Loucy (cell line): ENCODE measurements at regions not wholly inside any gene's neighbourhood (a gene's known extent, or its start where the extent isn't known, plus 50 kb on each side); places are given as distances from the start of the nearest gene placed in this dataset.

Experiments used
- H2AFZ ChIP-seq: fragments of 200-600 bp; sonication (generic); 2 replicates; pipeline ENCODE4 v1.6.0; 2016; ENCODE audit warnings: antibody characterized with exemption, mild to moderate bottlenecking, low read length, moderate library complexity
- H3F3A ChIP-seq: fragments of 200-600 bp; 2 replicates; pipeline ENCODE4 v1.6.0; 2016; ENCODE audit warnings: antibody characterized with exemption, low read depth, mild to moderate bottlenecking
- H3K27me3 ChIP-seq: fragments of 200-600 bp; sonication (generic); 2 replicates; pipeline ENCODE4 v1.6.1; 2014; ENCODE audit warnings: low read length, mild to moderate bottlenecking; ENCODE audit not compliant: insufficient read depth, poor library complexity, severe bottlenecking
- H3K36me3 ChIP-seq: fragments of 200-600 bp; sonication (generic); 2 replicates; pipeline ENCODE4 v1.6.1; 2016; ENCODE audit warnings: low read length; ENCODE audit not compliant: insufficient read depth
- H3K4me1 ChIP-seq: fragments of 200-600 bp; sonication (generic); 2 replicates; pipeline ENCODE4 v1.5.1; 2014; ENCODE audit warnings: low read length, mild to moderate bottlenecking; ENCODE audit not compliant: insufficient read depth, poor library complexity, severe bottlenecking
- H3K4me2 ChIP-seq: fragments of 200-600 bp; sonication (generic); 2 replicates; pipeline ENCODE4 v1.6.0; 2014; ENCODE audit warnings: antibody characterized with exemption, low read length, low read depth, mild to moderate bottlenecking; ENCODE audit not compliant: poor library complexity, severe bottlenecking
- H3K4me3 ChIP-seq: fragments of 200-600 bp; sonication (generic); 2 replicates; pipeline ENCODE4 v1.5.1; 2014; ENCODE audit warnings: low read length, mild to moderate bottlenecking, mixed read lengths; ENCODE audit not compliant: poor library complexity, severe bottlenecking
- H3K79me2 ChIP-seq: fragments of 200-600 bp; sonication (generic); 2 replicates; pipeline ENCODE4 v1.6.1; 2014; ENCODE audit warnings: low read length; ENCODE audit not compliant: insufficient read depth
- H3K9ac ChIP-seq: fragments of 200-600 bp; sonication (generic); 2 replicates; pipeline ENCODE4 v1.6.0; 2014; ENCODE audit warnings: mild to moderate bottlenecking, low read depth, low read length, moderate library complexity; ENCODE audit not compliant: poor library complexity, severe bottlenecking
- H3K9me2 ChIP-seq: fragments of 200-600 bp; sonication (generic); replicated peaks from 2 replicates; pipeline ENCODE4 v1.6.1; 2016; ENCODE audit warnings: low read depth, low read length, mixed read lengths
- H3K9me3 ChIP-seq: fragments of 200-600 bp; sonication (generic); 2 replicates; pipeline ENCODE4 v1.6.1; 2014; ENCODE audit warnings: mild to moderate bottlenecking, antibody characterized with exemption, low read length, low read depth; ENCODE audit not compliant: insufficient read depth
- H4K20me1 ChIP-seq: fragments of 200-600 bp; sonication (generic); 2 replicates; pipeline ENCODE4 v1.6.0; 2014; ENCODE audit warnings: antibody characterized with exemption, low read length, mild to moderate bottlenecking; ENCODE audit not compliant: insufficient read depth, poor library complexity, severe bottlenecking
- EZH2phosphoT487 ChIP-seq: fragments of 200-600 bp; IDR thresholded peaks from 2 replicates; pipeline ENCODE4 v1.6.1; 2018; ENCODE audit warnings: antibody characterized with exemption, mild to moderate bottlenecking, moderate library complexity, borderline replicate concordance
- TF ChIP-seq, protein P1 (sequence below): fragments of 200-600 bp; sonication (generic); conservative IDR thresholded peaks from 2 replicates; pipeline ENCODE4 v1.5.1; 2014; ENCODE audit warnings: mild to moderate bottlenecking, antibody characterized with exemption, low read length

DNA sequence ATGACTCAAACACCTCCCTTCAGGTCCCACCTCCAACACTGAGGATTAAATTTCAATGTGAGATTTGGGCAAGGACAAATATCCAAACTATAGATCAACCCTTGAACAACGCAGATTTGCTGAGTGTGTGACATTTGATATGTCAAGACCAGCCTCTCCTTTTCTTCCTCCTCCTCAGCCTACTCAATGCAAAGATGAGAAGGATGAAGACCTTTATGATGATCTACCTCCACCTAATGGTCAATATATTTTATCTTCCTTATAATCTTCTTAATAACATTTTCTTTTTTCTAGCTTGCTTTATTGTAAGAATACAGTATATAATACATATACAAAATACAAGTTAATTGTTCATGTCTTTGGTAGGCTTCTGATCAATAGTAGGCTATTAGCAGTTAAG lies 67.5 kb upstream of the MPPED2 start:
- H3K79me2 ChIP-seq, result no peaks in the 10 kb centered on the region
- no peaks in the 10 kb centered on the region for H3K4me1 ChIP-seq
- no peaks in the 10 kb centered on the region for H3K36me3 ChIP-seq
- H2AFZ ChIP-seq, result no peak overlapping the region
- no peak overlapping the region for H3K9ac ChIP-seq
- H4K20me1 ChIP-seq, result no peaks in the 10 kb centered on the region
- no peaks in the 10 kb centered on the region for H3K9me3 ChIP-seq
- no peak overlapping the region for H3K4me2 ChIP-seq
- H3K27me3 ChIP-seq, result no peaks in the 10 kb centered on the region
- TF ChIP-seq EZH2phosphoT487, result no peak
- TF ChIP-seq, protein P1, sequence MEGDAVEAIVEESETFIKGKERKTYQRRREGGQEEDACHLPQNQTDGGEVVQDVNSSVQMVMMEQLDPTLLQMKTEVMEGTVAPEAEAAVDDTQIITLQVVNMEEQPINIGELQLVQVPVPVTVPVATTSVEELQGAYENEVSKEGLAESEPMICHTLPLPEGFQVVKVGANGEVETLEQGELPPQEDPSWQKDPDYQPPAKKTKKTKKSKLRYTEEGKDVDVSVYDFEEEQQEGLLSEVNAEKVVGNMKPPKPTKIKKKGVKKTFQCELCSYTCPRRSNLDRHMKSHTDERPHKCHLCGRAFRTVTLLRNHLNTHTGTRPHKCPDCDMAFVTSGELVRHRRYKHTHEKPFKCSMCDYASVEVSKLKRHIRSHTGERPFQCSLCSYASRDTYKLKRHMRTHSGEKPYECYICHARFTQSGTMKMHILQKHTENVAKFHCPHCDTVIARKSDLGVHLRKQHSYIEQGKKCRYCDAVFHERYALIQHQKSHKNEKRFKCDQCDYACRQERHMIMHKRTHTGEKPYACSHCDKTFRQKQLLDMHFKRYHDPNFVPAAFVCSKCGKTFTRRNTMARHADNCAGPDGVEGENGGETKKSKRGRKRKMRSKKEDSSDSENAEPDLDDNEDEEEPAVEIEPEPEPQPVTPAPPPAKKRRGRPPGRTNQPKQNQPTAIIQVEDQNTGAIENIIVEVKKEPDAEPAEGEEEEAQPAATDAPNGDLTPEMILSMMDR, result no peak
- H3K9me2 ChIP-seq, result no peaks in the 10 kb centered on the region
- no peaks in the 10 kb centered on the region for H3F3A ChIP-seq
- H3K4me3 ChIP-seq, result no peak overlapping the region

DNA sequence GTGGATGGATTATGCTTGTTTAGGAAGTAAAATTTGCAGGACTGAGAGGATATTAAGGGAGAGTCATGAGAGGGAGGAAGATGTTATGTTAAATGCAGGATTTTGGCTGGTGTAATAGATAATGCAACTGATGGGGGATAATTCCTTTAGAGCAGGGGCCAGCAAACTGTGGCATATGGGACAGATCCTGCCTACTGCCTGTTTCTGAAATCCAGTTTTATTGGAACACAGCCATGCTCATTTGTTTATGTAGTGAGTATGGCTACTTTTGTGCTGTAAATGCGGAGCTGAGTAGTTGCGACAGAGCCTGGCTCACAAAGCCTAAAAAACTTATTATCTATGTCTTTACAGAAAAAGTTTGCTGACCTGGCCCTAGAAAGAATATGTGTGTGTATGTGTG lies 66.6 kb upstream of the MPPED2 start:
- H3K4me3 ChIP-seq, result no peak overlapping the region
- no peaks in the 10 kb centered on the region for H3K9me3 ChIP-seq
- H3K4me1 ChIP-seq, result no peaks in the 10 kb centered on the region
- H3F3A ChIP-seq, result no peaks in the 10 kb centered on the region
- H3K36me3 ChIP-seq, result no peaks in the 10 kb centered on the region
- H3K9me2 ChIP-seq, result no peaks in the 10 kb centered on the region
- TF ChIP-seq, protein P1, result no peak
- no peak for TF ChIP-seq EZH2phosphoT487
- H3K79me2 ChIP-seq, result no peaks in the 10 kb centered on the region
- H3K4me2 ChIP-seq, result no peak overlapping the region
- H2AFZ ChIP-seq, result no peak overlapping the region
- no peaks in the 10 kb centered on the region for H3K27me3 ChIP-seq
- no peaks in the 10 kb centered on the region for H4K20me1 ChIP-seq
- H3K9ac ChIP-seq, result no peak overlapping the region

DNA sequence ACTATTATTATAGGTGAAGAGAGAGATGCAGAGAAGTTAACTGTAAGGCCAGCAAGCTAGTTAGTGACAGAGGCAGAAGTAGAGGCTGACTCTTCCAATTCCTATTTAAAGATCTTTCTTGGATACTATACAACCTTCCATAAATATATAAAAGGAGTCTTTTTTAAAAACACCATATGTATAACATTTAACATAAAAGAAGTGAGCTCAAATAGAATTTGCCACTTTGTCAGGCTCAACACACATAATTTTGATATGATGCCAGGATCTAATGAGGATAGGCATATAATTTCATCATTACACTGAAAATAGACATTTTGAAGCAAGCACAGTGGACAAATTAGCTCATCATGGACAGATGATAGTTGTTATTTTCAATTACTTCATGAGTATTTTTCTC lies 64.1 kb upstream of the MPPED2 start:
- H3K9me3 ChIP-seq, result no peaks in the 10 kb centered on the region
- H3K4me3 ChIP-seq, result no peak overlapping the region
- H4K20me1 ChIP-seq, result no peaks in the 10 kb centered on the region
- no peaks in the 10 kb centered on the region for H3K27me3 ChIP-seq
- H3K9ac ChIP-seq, result no peak overlapping the region
- H3K9me2 ChIP-seq, result no peaks in the 10 kb centered on the region
- H3K4me1 ChIP-seq, result no peaks in the 10 kb centered on the region
- no peaks in the 10 kb centered on the region for H3K79me2 ChIP-seq
- no peak for TF ChIP-seq EZH2phosphoT487
- TF ChIP-seq, protein P1, result no peak
- H2AFZ ChIP-seq, result no peak overlapping the region
- no peak overlapping the region for H3K4me2 ChIP-seq
- no peaks in the 10 kb centered on the region for H3K36me3 ChIP-seq
- no peaks in the 10 kb centered on the region for H3F3A ChIP-seq
